ENCODE measurements at regions not wholly inside any gene's neighbourhood (a gene's known extent, or its start where the extent isn't known, plus 50 kb on each side); places are given as distances from the start of the nearest gene placed in this dataset.

- ATAC-seq (no peak), DNase-seq (ENCODE audit: low spot score) (no peak)
- H3K4me3 ChIP-seq: no peak overlapping the region
- 0 out of 2 replicates have a peak, but pooled peaks cover 4% of the 10 kb centered on the region for H3K9me2 ChIP-seq (ENCODE audit: insufficient read depth)
- Mint-ChIP-seq H3K4me3 (no peak overlapping the region), H3K4me1 (no peaks in the 10 kb centered on the region; the same call in 2 of the 3 replicates), H3K27ac (no peak overlapping the region), H3K36me3 (ENCODE audit: low read depth) (no peaks in the 10 kb centered on the region), H3K27me3 (ENCODE audit: insufficient read depth, low read depth, poor library complexity) (peaks cover 2% of the 10 kb centered on the region), H3K9me3 (no peaks in the 10 kb centered on the region)
- no peak overlapping the region for H3K4me2 ChIP-seq
- no peak overlapping the region for H3K27ac ChIP-seq (ENCODE audit: low read depth)
- no peak overlapping the region for H2AFZ ChIP-seq
- no peaks in the 10 kb centered on the region for H3K4me1 ChIP-seq (ENCODE audit: insufficient read depth)
- no peaks in the 10 kb centered on the region for H4K20me1 ChIP-seq (replicated peaks; ENCODE audit: insufficient read depth)
- H3K27me3 ChIP-seq (ENCODE audit: insufficient read depth): no peaks in the 10 kb centered on the region
- no peaks in the 10 kb centered on the region for H3K79me2 ChIP-seq (replicated peaks; ENCODE audit: insufficient read depth)
- H3K36me3 ChIP-seq (ENCODE audit: insufficient read depth): no peaks in the 10 kb centered on the region
- TF ChIP-seq CTCF (conservative IDR thresholded peaks at IDR 0.05; ENCODE audit: low read depth in 2 of 2): no peak
- H3F3A ChIP-seq (replicated peaks; ENCODE audit: low read depth): no peaks in the 10 kb centered on the region
These were observed 250.9 kb upstream of the PDE10A start for GRCh38 chr6:165913676-165914570.

- H3K4me2 ChIP-seq: no peak overlapping the region
- H3K9me2 ChIP-seq (ENCODE audit: insufficient read depth): no peaks in the 10 kb centered on the region
- DNase-seq (ENCODE audit: low spot score): no peak
- no peak overlapping the region for H3K27ac Mint-ChIP-seq
- H3K9me3 Mint-ChIP-seq: no peaks in the 10 kb centered on the region; the same call in 2 of the 3 replicates
- no peaks in the 10 kb centered on the region for H3K4me1 ChIP-seq (ENCODE audit: insufficient read depth)
- H3K27me3 ChIP-seq (ENCODE audit: insufficient read depth): no peaks in the 10 kb centered on the region
- H3K4me1 Mint-ChIP-seq: no peaks in the 10 kb centered on the region; the same call in 2 of the 3 replicates
- no peak for ATAC-seq
- no peaks in the 10 kb centered on the region for H3K36me3 ChIP-seq (ENCODE audit: insufficient read depth)
- H3K27me3 Mint-ChIP-seq (ENCODE audit: insufficient read depth, low read depth, poor library complexity): peaks cover 4% of the 10 kb centered on the region
- H3K36me3 Mint-ChIP-seq (ENCODE audit: low read depth): no peaks in the 10 kb centered on the region
- no peaks in the 10 kb centered on the region for H3F3A ChIP-seq (replicated peaks; ENCODE audit: low read depth)
- no peak overlapping the region for H3K4me3 ChIP-seq
- no peak overlapping the region for H3K27ac ChIP-seq (ENCODE audit: low read depth)
- H3K79me2 ChIP-seq (replicated peaks; ENCODE audit: insufficient read depth): no peaks in the 10 kb centered on the region
- no peak overlapping the region for H2AFZ ChIP-seq
- no peaks in the 10 kb centered on the region for H4K20me1 ChIP-seq (replicated peaks; ENCODE audit: insufficient read depth)
- H3K4me3 Mint-ChIP-seq: no peak overlapping the region
- no peak for TF ChIP-seq REST (IDR thresholded peaks at IDR 0.05; ENCODE audit: unreplicated experiment)
- no peak for TF ChIP-seq ETS1 (IDR thresholded peaks at IDR 0.05)
- no peak for TF ChIP-seq EZH2phosphoT487 (IDR thresholded peaks at IDR 0.05; ENCODE audit: unreplicated experiment)
- no peak for TF ChIP-seq NANOG (IDR thresholded peaks at IDR 0.05; ENCODE audit: borderline replicate concordance)
- no peak for TF ChIP-seq POLR2AphosphoS5 (IDR thresholded peaks at IDR 0.05; ENCODE audit: low read depth)
- TF ChIP-seq ZNF331 (CRISPR knock-in tag; IDR thresholded peaks at IDR 0.05; ENCODE audit: low read depth): no peak
- no peak for TF ChIP-seq STAT1 (IDR thresholded peaks at IDR 0.05; ENCODE audit: unreplicated experiment)
- TF ChIP-seq CTCF (conservative IDR thresholded peaks at IDR 0.05; ENCODE audit: low read depth in 2 of 2): no peak
- TF ChIP-seq EZH2 (IDR thresholded peaks at IDR 0.05; ENCODE audit: low read depth, unreplicated experiment): no peak
- no peak for TF ChIP-seq JUNB (IDR thresholded peaks at IDR 0.05; ENCODE audit: unreplicated experiment)
- no peak for TF ChIP-seq CREB1 (CRISPR knock-in tag; IDR thresholded peaks at IDR 0.05; ENCODE audit: low read depth)
These were observed 247.3 kb upstream of the PDE10A start for GRCh38 chr6:165910184-165910966.

Data from GM23338 (cell line).